ENCODE measurements at regions not wholly inside any gene's neighbourhood (a gene's known extent, or its start where the extent isn't known, plus 50 kb on each side); places are given as distances from the start of the nearest gene placed in this dataset.

DNA sequence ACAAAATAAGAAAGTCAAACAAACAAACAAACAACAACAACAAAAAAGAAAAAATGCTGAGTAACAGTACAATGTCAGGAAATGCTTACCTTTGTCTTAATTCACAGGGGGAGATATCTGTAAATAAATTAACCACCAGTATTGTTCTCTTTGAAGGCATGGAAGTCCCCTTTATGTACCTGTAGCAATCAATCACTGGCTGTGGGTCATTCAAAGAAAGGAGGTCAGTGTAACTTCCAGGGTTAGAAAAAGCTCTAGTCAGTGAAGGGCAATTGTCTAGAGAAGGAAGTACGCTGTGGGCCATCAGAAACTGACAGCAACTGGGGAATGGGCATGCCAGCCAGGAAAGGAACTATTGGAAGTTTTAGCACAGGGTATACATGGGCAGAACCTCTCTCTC, 121.5 kb upstream of the LUZP2 start:
- no peak for DNase-seq
- TF ChIP-seq, protein P1, sequence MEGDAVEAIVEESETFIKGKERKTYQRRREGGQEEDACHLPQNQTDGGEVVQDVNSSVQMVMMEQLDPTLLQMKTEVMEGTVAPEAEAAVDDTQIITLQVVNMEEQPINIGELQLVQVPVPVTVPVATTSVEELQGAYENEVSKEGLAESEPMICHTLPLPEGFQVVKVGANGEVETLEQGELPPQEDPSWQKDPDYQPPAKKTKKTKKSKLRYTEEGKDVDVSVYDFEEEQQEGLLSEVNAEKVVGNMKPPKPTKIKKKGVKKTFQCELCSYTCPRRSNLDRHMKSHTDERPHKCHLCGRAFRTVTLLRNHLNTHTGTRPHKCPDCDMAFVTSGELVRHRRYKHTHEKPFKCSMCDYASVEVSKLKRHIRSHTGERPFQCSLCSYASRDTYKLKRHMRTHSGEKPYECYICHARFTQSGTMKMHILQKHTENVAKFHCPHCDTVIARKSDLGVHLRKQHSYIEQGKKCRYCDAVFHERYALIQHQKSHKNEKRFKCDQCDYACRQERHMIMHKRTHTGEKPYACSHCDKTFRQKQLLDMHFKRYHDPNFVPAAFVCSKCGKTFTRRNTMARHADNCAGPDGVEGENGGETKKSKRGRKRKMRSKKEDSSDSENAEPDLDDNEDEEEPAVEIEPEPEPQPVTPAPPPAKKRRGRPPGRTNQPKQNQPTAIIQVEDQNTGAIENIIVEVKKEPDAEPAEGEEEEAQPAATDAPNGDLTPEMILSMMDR (IDR thresholded peaks at IDR 0.05; ENCODE audit: control extremely low read depth, extremely low read depth), result no peak
- Histone ChIP-seq H3K9me3 (ENCODE audit: control insufficient read depth in 4 of 4, insufficient read depth in 3 of 4, low read length in 3 of 4) (no peaks in the 10 kb centered on the region), H3K36me3 (ENCODE audit: control insufficient read depth in 4 of 4, insufficient read depth in 4 of 4, low read length in 4 of 4) (no peaks in the 10 kb centered on the region), H3K27me3 (ENCODE audit: control insufficient read depth in 3 of 3, insufficient read depth in 3 of 3, low read length in 2 of 3) (no peaks in the 10 kb centered on the region), H3K4me1 (ENCODE audit: control insufficient read depth in 5 of 5, insufficient read depth in 5 of 5, low read length in 5 of 5) (peaks cover 0 to 7% (median 0%) of the 10 kb centered on the region in 5 donors), H3K9ac (ENCODE audit: insufficient read depth in 1 of 2, low read length in 2 of 2) (no peak overlapping the region), H3K4me3 (no peak overlapping the region), H3K27ac (ENCODE audit: low read depth in 1 of 2, low read length in 1 of 2) (no peak overlapping the region)
- ATAC-seq (ENCODE audit: insufficient read depth, low FRiP score), result no peak
- WGBS, 2 donors, result 78 to 90% methylated on average over 1 of the region's 1 CpG

DNA sequence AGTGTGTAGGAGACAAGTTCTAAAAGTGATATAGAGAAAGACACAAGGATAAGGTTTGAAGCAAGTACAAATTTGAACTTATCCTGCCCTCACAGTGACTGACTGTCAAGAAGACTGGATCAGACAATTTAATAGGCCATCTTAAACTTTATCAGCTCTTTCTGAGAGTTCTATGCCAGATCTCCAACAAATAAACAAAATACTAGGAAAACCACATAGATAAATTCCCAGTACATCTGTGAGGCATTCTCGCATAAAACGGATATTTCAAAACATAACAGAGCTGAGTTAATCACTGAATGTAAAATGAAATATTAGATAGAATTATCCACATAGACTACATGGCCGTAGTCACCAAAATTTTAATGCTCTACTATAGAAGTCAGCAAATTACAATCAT, 120.9 kb upstream of the LUZP2 start:
- no peak for ATAC-seq (ENCODE audit: insufficient read depth, low FRiP score)
- no peak overlapping the region for H3K27ac ChIP-seq (ENCODE audit: low read depth in 1 of 2, low read length in 1 of 2)
- no peaks in the 10 kb centered on the region for H3K9me3 ChIP-seq (ENCODE audit: control insufficient read depth in 4 of 4, insufficient read depth in 3 of 4, low read length in 3 of 4)
- H3K27me3 ChIP-seq (ENCODE audit: control insufficient read depth in 3 of 3, insufficient read depth in 3 of 3, low read length in 2 of 3), result no peaks in the 10 kb centered on the region
- TF ChIP-seq, protein P1 (IDR thresholded peaks at IDR 0.05; ENCODE audit: control extremely low read depth, extremely low read depth), result no peak
- H3K4me3 ChIP-seq, result no peak overlapping the region
- H3K36me3 ChIP-seq (ENCODE audit: control insufficient read depth in 4 of 4, insufficient read depth in 4 of 4, low read length in 4 of 4), result no peaks in the 10 kb centered on the region
- H3K4me1 ChIP-seq (ENCODE audit: control insufficient read depth in 5 of 5, insufficient read depth in 5 of 5, low read length in 5 of 5), result peaks cover 0 to 7% (median 0%) of the 10 kb centered on the region in 5 donors
- 71 to 77% methylated on average over 3 of the region's 3 CpGs for WGBS, 2 donors
- DNase-seq, result peak in 2 of 3 donors; percentile 10 to 32
- no peak overlapping the region for H3K9ac ChIP-seq (ENCODE audit: insufficient read depth in 1 of 2, low read length in 2 of 2)

DNA sequence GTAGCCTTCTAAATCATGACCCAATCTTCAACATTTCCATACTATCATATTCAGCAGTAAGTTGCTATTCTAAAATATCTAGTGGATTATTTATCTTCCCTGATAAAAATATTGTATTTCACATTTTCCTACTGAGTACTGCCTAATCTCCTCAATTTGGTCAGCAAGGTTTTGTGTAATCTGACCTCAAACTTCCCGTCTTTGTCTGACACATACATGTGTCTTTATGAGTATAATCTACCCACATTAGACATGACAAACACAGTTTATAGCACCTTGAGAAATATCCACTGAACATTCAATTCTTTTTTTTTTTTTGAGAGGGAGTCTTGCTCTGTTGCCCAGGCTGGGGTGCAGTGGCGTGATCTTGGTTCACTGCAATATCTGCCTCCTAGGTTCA, 113.7 kb upstream of the LUZP2 start:
- no peak overlapping the region for H3K9ac ChIP-seq (ENCODE audit: insufficient read depth in 1 of 2, low read length in 2 of 2)
- ATAC-seq (ENCODE audit: insufficient read depth, low FRiP score) (no peak), DNase-seq (no peak)
- TF ChIP-seq, protein P1 (IDR thresholded peaks at IDR 0.05; ENCODE audit: control extremely low read depth, extremely low read depth), result no peak
- no peaks in the 10 kb centered on the region for H3K27me3 ChIP-seq (ENCODE audit: control insufficient read depth in 3 of 3, insufficient read depth in 3 of 3, low read length in 2 of 3)
- no peak overlapping the region for H3K27ac ChIP-seq (ENCODE audit: low read depth in 1 of 2, low read length in 1 of 2)
- no peaks in the 10 kb centered on the region for H3K36me3 ChIP-seq (ENCODE audit: control insufficient read depth in 4 of 4, insufficient read depth in 4 of 4, low read length in 4 of 4)
- H3K4me1 ChIP-seq (ENCODE audit: control insufficient read depth in 5 of 5, insufficient read depth in 5 of 5, low read length in 5 of 5), result no peaks in the 10 kb centered on the region
- no peak overlapping the region for H3K4me3 ChIP-seq
- WGBS, 2 donors, result 84 to 88% methylated on average over 2 of the region's 2 CpGs
- H3K9me3 ChIP-seq (ENCODE audit: control insufficient read depth in 4 of 4, insufficient read depth in 3 of 4, low read length in 3 of 4), result no peaks in the 10 kb centered on the region

DNA sequence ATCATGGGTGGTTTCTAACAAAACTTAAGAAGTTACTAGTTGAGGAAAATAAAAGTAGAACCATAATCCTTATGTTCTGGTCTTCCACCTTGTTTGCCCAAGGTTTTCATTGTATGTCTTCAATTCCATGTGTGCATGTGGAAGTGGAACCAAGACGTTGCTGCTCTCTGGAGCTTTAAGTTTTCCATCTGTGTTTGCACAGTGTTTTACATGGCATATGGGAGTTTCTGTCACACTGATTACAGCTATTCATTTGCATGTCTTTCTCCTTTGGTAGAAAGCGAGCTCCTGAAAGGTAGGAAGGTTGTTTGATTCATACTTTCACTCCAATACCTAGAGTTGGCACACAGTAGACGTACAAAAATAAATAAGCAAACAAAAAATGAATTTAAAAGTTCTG, 112.6 kb upstream of the LUZP2 start:
- TF ChIP-seq, protein P1 (IDR thresholded peaks at IDR 0.05; ENCODE audit: control extremely low read depth, extremely low read depth), result no peak
- H3K4me1 ChIP-seq (ENCODE audit: control insufficient read depth in 5 of 5, insufficient read depth in 5 of 5, low read length in 5 of 5), result no peaks in the 10 kb centered on the region
- H3K27me3 ChIP-seq (ENCODE audit: control insufficient read depth in 3 of 3, insufficient read depth in 3 of 3, low read length in 2 of 3), result no peaks in the 10 kb centered on the region
- H3K4me3 ChIP-seq, result no peak overlapping the region
- H3K9me3 ChIP-seq (ENCODE audit: control insufficient read depth in 4 of 4, insufficient read depth in 3 of 4, low read length in 3 of 4), result no peaks in the 10 kb centered on the region
- H3K36me3 ChIP-seq (ENCODE audit: control insufficient read depth in 4 of 4, insufficient read depth in 4 of 4, low read length in 4 of 4), result no peaks in the 10 kb centered on the region
- 62 to 67% methylated on average over 3 of the region's 3 CpGs for WGBS, 2 donors
- no peak for DNase-seq
- no peak for ATAC-seq (ENCODE audit: insufficient read depth, low FRiP score)
- H3K27ac ChIP-seq (ENCODE audit: low read depth in 1 of 2, low read length in 1 of 2), result no peak overlapping the region
- H3K9ac ChIP-seq (ENCODE audit: insufficient read depth in 1 of 2, low read length in 2 of 2), result peak overlapping the region in 1 of 2 donors; percentile 23

All from lung (tissue), 11 donors.